Thyroid gland (tissue), 4 donors: ENCODE measurements at regions not wholly inside any gene's neighbourhood (a gene's known extent, or its start where the extent isn't known, plus 50 kb on each side); places are given as distances from the start of the nearest gene placed in this dataset.

Experiments used
- DNase-seq, 2 donors: peaks; one replicate each; pipeline ENCODE4 v3.0.0-alpha.2; 2019
- H3K27ac ChIP-seq, 3 donors: fragments of 200-600 bp; sonication (generic); 1 replicate in 2 of 3; 2 replicates in 1 of 3; pipeline ENCODE4 v1.5.1; 2016 to 2019; ENCODE audit warnings: mild to moderate bottlenecking in 1 of 3, moderate library complexity in 1 of 3
- H3K27me3 ChIP-seq: fragments of 200-600 bp; sonication (generic); one replicate; pipeline ENCODE4 v1.5.1; 2019
- H3K36me3 ChIP-seq, 2 donors: fragments of 200-600 bp; sonication (generic); one replicate each; pipeline ENCODE4 v1.5.1; 2016 to 2019
- H3K4me1 ChIP-seq, 2 donors: fragments of 200-600 bp; sonication (generic); one replicate each; pipeline ENCODE4 v1.5.1; 2017 to 2019
- H3K4me3 ChIP-seq, 3 donors: fragments of 200-600 bp; sonication (generic); replicated peaks in 1 of 3; 1 replicate in 2 of 3; 2 replicates in 1 of 3; pipeline ENCODE4 v1.5.1; 2016; ENCODE audit warnings: mild to moderate bottlenecking in 1 of 3
- H3K9me3 ChIP-seq: fragments of 200-600 bp; sonication (generic); one replicate; pipeline ENCODE4 v1.5.1; 2017
- POLR2A ChIP-seq, 2 donors: fragments of 450-650 bp; IDR thresholded peaks; one replicate each; pipeline ENCODE4 v1.6.1; 2017; ENCODE audit warnings: antibody characterized with exemption in 2 of 2, mild to moderate bottlenecking in 2 of 2, moderate library complexity in 1 of 2
- WGBS, 2 donors: methylation state at CpG; one replicate each; pipeline ENCODE4 v1.1.5; 2017; 5-methylcytosine and 5-hydroxymethylcytosine counted together
- intact Hi-C: fragments of 100-400 bp; cut with DNase I; formaldehyde crosslinking; loops from one replicate; pipeline ENCODE4 v1.15.1; 2023
- TF ChIP-seq, protein P1 (sequence below), 6 experiments: fragments of 200-600 bp in 3 of 6; fragments of 450-650 bp in 3 of 6; sonication (generic) in 3 of 6; IDR thresholded peaks; one replicate each; pipeline ENCODE4 v1.5.1; 2016 to 2019; ENCODE audit warnings: antibody characterized with exemption in 6 of 6, mild to moderate bottlenecking in 2 of 6, inconsistent platforms in 1 of 6, moderate library complexity in 1 of 6

DNA sequence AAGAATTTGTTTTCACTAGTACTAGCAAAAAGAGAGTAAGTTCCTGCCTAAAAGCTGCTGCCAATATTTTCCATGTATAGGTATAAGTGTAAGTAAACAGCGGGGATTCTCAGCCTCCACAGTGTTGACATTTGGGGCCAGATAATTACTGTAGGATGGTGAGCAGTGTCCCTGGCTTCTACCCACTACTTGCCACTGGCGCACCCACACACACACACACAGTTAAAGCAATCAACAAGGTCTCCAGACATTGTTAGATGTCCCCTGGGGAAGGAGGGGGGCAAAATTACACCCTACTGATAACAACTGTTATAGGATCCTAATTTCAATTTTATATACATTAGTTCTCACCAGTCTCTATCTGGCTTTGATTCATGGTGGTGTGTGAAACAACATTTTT is 417.0 kb upstream of the PSMD7 start:
- no peak overlapping the region for H3K4me3 ChIP-seq
- WGBS, 2 donors = 87 to 88% methylated on average over 2 of the region's 2 CpGs
- H3K4me1 ChIP-seq = no peaks in the 10 kb centered on the region
- TF ChIP-seq, protein P1, sequence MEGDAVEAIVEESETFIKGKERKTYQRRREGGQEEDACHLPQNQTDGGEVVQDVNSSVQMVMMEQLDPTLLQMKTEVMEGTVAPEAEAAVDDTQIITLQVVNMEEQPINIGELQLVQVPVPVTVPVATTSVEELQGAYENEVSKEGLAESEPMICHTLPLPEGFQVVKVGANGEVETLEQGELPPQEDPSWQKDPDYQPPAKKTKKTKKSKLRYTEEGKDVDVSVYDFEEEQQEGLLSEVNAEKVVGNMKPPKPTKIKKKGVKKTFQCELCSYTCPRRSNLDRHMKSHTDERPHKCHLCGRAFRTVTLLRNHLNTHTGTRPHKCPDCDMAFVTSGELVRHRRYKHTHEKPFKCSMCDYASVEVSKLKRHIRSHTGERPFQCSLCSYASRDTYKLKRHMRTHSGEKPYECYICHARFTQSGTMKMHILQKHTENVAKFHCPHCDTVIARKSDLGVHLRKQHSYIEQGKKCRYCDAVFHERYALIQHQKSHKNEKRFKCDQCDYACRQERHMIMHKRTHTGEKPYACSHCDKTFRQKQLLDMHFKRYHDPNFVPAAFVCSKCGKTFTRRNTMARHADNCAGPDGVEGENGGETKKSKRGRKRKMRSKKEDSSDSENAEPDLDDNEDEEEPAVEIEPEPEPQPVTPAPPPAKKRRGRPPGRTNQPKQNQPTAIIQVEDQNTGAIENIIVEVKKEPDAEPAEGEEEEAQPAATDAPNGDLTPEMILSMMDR (IDR thresholded peaks at IDR 0.05) = no peak
- no peak for TF ChIP-seq POLR2A (IDR thresholded peaks at IDR 0.05)
- intact Hi-C loops = no loop called here
- DNase-seq = no peak
- no peak overlapping the region for H3K27ac ChIP-seq
- no peaks in the 10 kb centered on the region for H3K36me3 ChIP-seq
- no peaks in the 10 kb centered on the region for H3K27me3 ChIP-seq
- H3K9me3 ChIP-seq = no peaks in the 10 kb centered on the region

- peak in 1 of 2 donors; percentile 4 for DNase-seq
- Histone ChIP-seq H3K4me1 (no peaks in the 10 kb centered on the region), H3K9me3 (no peaks in the 10 kb centered on the region), H3K27ac (no peak overlapping the region), H3K36me3 (no peaks in the 10 kb centered on the region), H3K27me3 (no peaks in the 10 kb centered on the region), H3K4me3 (no peak overlapping the region)
- 19 to 24% methylated on average over 2 of the region's 2 CpGs for WGBS, 2 donors
- TF ChIP-seq POLR2A (IDR thresholded peaks at IDR 0.05) = no peak
- TF ChIP-seq, protein P1 (IDR thresholded peaks at IDR 0.05) = peak; percentile 17 to 69 (median 48)
- intact Hi-C loops = no loop called here
These were observed 418.0 kb upstream of the PSMD7 start for GRCh38 chr16:73878611-73879010.

DNA sequence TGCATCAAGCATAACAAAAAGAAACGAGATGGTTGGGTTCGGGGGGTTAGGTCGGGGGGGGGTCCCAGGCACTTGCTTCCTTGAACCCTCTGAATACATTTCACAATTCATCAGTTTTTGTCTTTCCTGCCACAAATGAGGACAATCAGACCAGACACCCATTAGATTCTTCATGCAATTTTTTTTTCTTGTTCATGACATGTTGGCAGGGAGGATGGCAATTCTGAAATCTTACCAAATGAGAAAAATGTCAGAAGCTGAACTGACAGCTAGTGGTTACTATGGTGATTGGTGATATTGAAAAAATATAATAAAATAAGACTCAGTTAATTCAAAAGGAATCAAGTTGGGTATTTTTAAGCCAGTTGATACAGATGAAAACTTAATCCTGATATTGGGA is 419.5 kb upstream of the PSMD7 start:
- DNase-seq = no peak
- 53 to 59% methylated on average over 3 of the region's 3 CpGs for WGBS, 2 donors
- H3K4me1 ChIP-seq = no peaks in the 10 kb centered on the region
- no peaks in the 10 kb centered on the region for H3K36me3 ChIP-seq
- no peaks in the 10 kb centered on the region for H3K9me3 ChIP-seq
- no peak for TF ChIP-seq POLR2A (IDR thresholded peaks at IDR 0.05)
- TF ChIP-seq, protein P1 (IDR thresholded peaks at IDR 0.05) = no peak
- H3K27ac ChIP-seq = no peak overlapping the region
- H3K4me3 ChIP-seq = no peak overlapping the region
- intact Hi-C loops = no loop called here
- no peaks in the 10 kb centered on the region for H3K27me3 ChIP-seq

- no peak for DNase-seq
- intact Hi-C loops = no loop called here
- no peaks in the 10 kb centered on the region for H3K27me3 ChIP-seq
- TF ChIP-seq, protein P1 (IDR thresholded peaks at IDR 0.05) = no peak
- no peak for TF ChIP-seq POLR2A (IDR thresholded peaks at IDR 0.05)
- H3K36me3 ChIP-seq = no peaks in the 10 kb centered on the region
- no peak overlapping the region for H3K27ac ChIP-seq
- 89 to 91% methylated on average over 7 of the region's 7 CpGs for WGBS, 2 donors
- no peak overlapping the region for H3K4me3 ChIP-seq
- no peaks in the 10 kb centered on the region for H3K4me1 ChIP-seq
- no peaks in the 10 kb centered on the region for H3K9me3 ChIP-seq
These were observed 420.5 kb upstream of the PSMD7 start for GRCh38 chr16:73875996-73876690.

DNA sequence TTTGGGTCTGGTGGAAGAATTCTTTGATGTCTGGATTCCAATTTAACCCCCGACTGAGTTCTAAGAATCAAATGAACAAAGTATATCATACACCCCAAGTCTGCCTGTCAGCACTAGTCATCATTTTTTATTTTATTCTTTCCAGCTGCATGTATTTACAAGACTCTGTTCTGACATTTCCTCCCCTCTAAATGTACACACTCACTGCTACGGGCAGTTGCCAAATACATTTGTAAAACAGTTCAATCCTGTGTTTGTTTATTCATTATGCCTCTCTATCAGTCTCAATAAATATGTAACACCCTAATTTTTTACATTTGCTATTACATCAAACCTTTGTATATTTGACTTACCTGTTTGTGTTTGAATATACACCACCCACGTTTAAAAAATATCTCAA is 422.3 kb upstream of the PSMD7 start:
- Histone ChIP-seq H3K4me1 (no peaks in the 10 kb centered on the region), H3K36me3 (no peaks in the 10 kb centered on the region), H3K27me3 (no peaks in the 10 kb centered on the region), H3K27ac (no peak overlapping the region), H3K4me3 (no peak overlapping the region), H3K9me3 (no peaks in the 10 kb centered on the region)
- TF ChIP-seq, protein P1 (IDR thresholded peaks at IDR 0.05) = no peak
- no peak for TF ChIP-seq POLR2A (IDR thresholded peaks at IDR 0.05)
- no peak for DNase-seq
- intact Hi-C loops = no loop called here
- 57 to 69% methylated on average over 3 of the region's 3 CpGs for WGBS, 2 donors
